ENCODE measurements at regions not wholly inside any gene's neighbourhood (a gene's known extent, or its start where the extent isn't known, plus 50 kb on each side); places are given as distances from the start of the nearest gene placed in this dataset.

DNA sequence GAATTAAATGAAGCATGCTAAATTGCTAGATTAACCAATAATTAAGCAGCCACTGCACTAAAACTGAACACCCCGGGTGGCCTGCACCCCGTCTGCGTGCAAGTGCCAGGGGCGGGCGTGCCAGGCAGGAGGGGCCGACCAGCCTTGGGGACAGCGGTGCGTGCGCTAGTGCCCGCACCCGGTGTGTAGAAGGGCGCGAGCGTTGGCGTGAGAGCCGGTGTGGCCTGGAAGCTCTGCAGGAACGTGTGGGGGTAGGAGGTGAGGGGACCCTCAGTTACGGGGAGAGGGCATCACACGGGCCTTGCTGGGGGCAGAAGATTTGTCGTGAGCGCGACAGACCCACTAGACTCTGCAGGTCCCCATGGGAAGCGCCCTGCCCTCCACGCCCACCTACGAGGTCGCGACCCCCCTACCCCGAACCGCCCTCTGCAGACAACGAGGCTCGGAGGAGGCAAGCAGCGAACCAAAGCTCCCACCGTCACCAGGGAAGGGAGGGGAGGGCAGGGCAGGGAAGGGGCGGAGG, 105.8 kb downstream of the FAM53A start:
- H3K27ac ChIP-seq (ENCODE audit: low read depth, low read length): no peak overlapping the region
- H3K27me3 ChIP-seq (ENCODE audit: control insufficient read depth, insufficient read depth, low read length): 0 out of 2 replicates have a peak, but pooled peaks cover 3% of the 10 kb centered on the region
- H3K36me3 ChIP-seq (ENCODE audit: control insufficient read depth, insufficient read depth, low read length): no peaks in the 10 kb centered on the region
- peak overlapping the region; percentile 66 for H3K4me3 ChIP-seq (ENCODE audit: low read depth, low read length)
- peaks cover 17% of the 10 kb centered on the region for H3K4me1 ChIP-seq (ENCODE audit: control insufficient read depth, insufficient read depth, low read length)
- H3K9ac ChIP-seq (ENCODE audit: low read depth, low read length): no peak overlapping the region
- no peaks in the 10 kb centered on the region for H3K9me3 ChIP-seq (ENCODE audit: control insufficient read depth, insufficient read depth, low read length)

DNA sequence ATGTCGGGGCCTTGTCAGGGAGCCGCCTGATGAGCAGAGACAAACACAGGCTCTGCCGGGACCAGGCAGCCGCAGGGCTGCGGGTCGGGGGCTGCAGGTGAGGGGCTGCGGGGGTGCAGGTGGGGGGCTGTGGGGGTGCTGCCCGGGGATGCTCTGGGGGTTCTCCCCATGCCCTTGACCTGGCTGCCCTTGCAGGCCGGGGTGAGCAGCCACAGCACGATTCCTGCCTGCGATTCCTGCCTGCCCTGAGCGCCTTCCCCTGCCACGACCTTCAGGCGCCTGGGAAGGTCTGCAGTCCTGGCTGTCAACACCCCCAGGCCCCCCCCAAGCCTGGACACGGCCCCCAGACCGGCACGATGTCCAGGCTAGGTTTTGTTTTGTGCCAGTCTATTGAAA, 106.3 kb downstream of the FAM53A start:
- H3K9ac ChIP-seq (ENCODE audit: low read depth, low read length): no peak overlapping the region
- no peaks in the 10 kb centered on the region for H3K9me3 ChIP-seq (ENCODE audit: control insufficient read depth, insufficient read depth, low read length)
- peaks cover 17% of the 10 kb centered on the region for H3K4me1 ChIP-seq (ENCODE audit: control insufficient read depth, insufficient read depth, low read length)
- H3K27me3 ChIP-seq (ENCODE audit: control insufficient read depth, insufficient read depth, low read length): 0 out of 2 replicates have a peak, but pooled peaks cover 3% of the 10 kb centered on the region
- no peaks in the 10 kb centered on the region for H3K36me3 ChIP-seq (ENCODE audit: control insufficient read depth, insufficient read depth, low read length)
- no peak overlapping the region for H3K27ac ChIP-seq (ENCODE audit: low read depth, low read length)
- H3K4me3 ChIP-seq (ENCODE audit: low read depth, low read length): peak overlapping the region; percentile 66; the same call in 1 of the 2 replicates

DNA sequence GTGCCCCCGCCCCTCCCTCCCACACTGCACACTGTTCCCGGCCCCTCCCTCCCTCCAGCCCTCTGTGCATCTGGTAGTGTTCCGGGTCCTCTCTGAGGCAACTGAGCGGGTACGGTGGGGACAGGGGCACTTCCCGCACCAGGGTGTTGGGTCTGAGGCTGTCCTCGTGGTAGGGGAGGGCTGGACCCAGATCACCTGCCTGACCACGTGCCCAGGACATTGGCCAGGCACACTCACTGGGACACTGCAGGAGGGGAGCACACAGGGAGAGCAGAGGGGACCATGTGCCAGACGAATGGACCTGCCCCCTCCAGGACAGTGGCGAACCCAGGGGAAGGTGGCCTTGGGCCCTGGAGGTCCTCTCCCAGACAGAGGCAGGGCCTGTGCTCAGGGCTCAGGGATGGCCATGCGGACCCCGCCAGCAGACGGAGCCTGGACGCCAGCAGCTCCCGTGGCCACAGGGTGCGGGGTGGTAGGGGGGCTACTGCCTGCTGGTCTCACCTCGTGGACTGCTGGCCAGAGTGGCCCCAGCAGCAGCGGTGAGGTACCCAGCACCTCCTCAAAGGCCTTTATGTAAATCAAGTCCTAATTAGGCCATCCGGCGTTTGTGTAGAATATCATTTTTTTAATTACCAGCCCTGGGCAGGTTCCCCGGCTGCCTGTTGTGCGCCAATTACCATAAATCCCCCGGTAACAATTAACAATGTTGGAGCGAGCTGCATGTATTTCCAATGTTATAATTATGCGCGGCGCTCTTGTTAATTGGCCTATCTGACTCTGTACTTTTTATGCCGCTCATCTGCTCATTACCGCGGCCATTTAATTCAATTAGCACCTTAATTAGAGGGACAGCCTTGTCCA, 106.9 kb downstream of the FAM53A start:
- Histone ChIP-seq H3K9ac (ENCODE audit: low read depth, low read length) (no peak overlapping the region), H3K27ac (ENCODE audit: low read depth, low read length) (no peak overlapping the region), H3K9me3 (ENCODE audit: control insufficient read depth, insufficient read depth, low read length) (no peaks in the 10 kb centered on the region), H3K36me3 (ENCODE audit: control insufficient read depth, insufficient read depth, low read length) (no peaks in the 10 kb centered on the region), H3K4me1 (ENCODE audit: control insufficient read depth, insufficient read depth, low read length) (peaks cover 20% of the 10 kb centered on the region), H3K4me3 (ENCODE audit: low read depth, low read length) (no peak overlapping the region), H3K27me3 (ENCODE audit: control insufficient read depth, insufficient read depth, low read length) (0 out of 2 replicates have a peak, but pooled peaks cover 3% of the 10 kb centered on the region)

DNA sequence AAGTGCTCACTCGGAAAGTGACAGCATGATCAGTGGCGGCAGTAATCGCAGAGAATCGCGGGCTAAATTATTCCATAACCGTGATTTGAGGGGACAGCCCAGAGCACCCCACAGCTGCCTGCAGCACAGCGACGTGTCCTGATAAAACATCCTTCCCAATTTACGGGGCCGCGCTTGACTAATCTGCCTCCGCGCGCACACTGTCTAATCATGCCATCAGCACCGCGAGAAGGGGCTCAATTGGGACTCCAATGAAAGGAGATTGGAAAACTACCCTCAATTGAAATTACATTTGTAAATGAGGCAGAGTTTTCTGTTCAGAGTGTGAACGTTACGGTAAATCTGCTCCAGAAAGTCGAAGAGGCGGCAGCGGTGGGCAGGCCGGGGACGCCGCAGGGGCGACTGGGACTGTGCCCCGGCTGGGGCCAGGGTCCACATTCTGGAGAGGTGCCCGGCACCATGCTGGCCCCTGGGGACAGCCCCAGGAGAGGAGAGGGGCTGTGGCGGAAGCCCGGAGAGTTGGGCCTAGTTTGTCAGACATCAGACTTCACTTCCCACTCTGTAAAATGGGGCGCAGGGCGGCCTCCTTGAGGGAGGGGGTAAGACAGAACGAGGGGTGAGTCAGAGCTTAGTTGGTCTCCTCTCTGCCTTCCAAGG, 107.7 kb downstream of the FAM53A start:
- Histone ChIP-seq H3K27ac (ENCODE audit: low read depth, low read length) (no peak overlapping the region), H3K36me3 (ENCODE audit: control insufficient read depth, insufficient read depth, low read length) (no peaks in the 10 kb centered on the region), H3K9me3 (ENCODE audit: control insufficient read depth, insufficient read depth, low read length) (no peaks in the 10 kb centered on the region), H3K27me3 (ENCODE audit: control insufficient read depth, insufficient read depth, low read length) (0 out of 2 replicates have a peak, but pooled peaks cover 3% of the 10 kb centered on the region), H3K4me3 (ENCODE audit: low read depth, low read length) (no peak overlapping the region), H3K9ac (ENCODE audit: low read depth, low read length) (no peak overlapping the region), H3K4me1 (ENCODE audit: control insufficient read depth, insufficient read depth, low read length) (peaks cover 25% of the 10 kb centered on the region)

DNA sequence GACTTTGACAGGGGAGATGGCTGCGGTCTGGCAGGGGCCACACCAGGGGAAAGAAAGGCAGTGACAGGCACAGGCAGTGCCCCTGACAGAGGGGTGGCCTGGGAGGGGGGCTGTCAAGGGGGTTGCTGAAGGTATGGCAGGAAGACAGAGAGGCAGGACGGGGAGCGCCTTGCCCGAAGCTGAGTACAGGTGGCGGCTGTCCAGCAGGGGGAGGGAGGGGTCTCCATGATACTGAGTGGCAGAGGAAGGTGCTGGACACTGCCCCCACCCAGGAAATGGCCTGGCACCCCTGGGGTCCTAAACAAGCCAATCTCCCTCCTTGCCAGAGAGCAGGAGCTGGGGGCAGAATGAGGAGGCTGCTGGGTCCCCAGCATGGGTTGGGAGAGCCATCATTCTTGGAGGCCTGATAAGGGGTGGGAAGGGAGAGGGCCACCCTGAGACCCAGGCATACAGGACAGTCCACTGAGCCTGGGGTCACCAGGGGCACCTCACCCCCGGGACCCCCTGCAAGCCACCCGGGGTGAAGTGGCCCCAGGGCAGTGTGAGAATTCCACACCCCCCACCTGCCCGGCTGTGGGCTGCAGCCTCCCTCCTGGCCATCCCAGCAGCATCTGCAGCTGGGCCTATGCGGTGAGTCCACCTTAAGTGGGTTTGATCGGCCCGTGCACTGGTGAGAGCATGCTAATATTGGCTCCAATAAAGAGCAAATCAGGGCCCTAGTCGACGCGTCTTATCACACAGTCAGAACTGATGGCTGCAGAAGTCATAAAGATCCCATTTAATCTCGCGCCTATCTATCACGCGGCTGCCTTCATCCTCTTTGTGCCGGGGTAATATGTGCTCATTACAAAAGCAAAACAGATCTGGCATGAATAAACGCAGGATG, 108.5 kb downstream of the FAM53A start:
- H3K4me1 ChIP-seq (ENCODE audit: control insufficient read depth, insufficient read depth, low read length): peaks cover 27% of the 10 kb centered on the region
- 0 out of 2 replicates have a peak, but pooled peaks cover 3% of the 10 kb centered on the region for H3K27me3 ChIP-seq (ENCODE audit: control insufficient read depth, insufficient read depth, low read length)
- H3K9ac ChIP-seq (ENCODE audit: low read depth, low read length): no peak overlapping the region
- no peak overlapping the region for H3K27ac ChIP-seq (ENCODE audit: low read depth, low read length)
- no peaks in the 10 kb centered on the region for H3K9me3 ChIP-seq (ENCODE audit: control insufficient read depth, insufficient read depth, low read length)
- no peak overlapping the region for H3K4me3 ChIP-seq (ENCODE audit: low read depth, low read length)
- H3K36me3 ChIP-seq (ENCODE audit: control insufficient read depth, insufficient read depth, low read length): no peaks in the 10 kb centered on the region

DNA sequence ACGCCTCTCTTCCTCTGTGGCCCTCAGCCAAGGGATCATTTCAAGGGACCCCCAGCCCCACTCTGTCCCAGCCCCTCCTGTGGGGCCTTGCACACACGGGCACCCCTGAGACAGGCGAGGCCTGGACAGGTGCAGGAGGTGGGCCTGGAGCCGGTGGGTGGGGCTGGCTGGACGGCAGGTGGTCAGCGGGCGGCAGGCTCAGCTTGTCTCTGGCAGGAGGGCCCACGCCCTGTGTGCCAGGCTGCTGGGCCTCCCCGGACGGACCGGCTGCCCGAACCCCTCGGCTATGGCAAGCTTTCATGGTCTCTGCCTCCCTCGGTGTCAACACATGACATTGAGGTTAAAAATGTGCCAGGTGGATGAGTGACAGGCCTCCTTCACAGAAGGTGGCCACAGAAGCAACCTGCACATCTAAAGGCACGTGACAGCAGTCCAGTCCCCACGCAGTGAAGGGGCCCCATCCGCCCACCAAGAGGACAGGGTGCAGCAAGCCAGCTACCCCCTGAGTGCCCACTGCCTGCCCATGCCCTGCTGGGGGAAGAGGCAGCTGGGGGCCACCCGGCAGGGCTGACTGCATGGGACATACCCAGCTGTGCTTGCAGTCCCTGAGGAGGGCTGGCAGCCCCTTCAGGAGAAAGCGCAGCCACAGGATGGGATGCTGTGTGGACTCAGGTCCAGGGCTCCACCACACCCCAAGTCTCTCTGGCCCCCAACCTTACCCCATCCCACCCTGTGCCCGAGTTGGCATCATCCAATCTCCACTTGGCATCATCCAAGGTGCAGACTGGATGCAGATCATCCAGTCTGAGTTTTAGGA, 109.3 kb downstream of the FAM53A start:
- H3K27me3 ChIP-seq (ENCODE audit: control insufficient read depth, insufficient read depth, low read length): 0 out of 2 replicates have a peak, but pooled peaks cover 3% of the 10 kb centered on the region
- H3K4me3 ChIP-seq (ENCODE audit: low read depth, low read length): no peak overlapping the region
- H3K9ac ChIP-seq (ENCODE audit: low read depth, low read length): no peak overlapping the region
- H3K36me3 ChIP-seq (ENCODE audit: control insufficient read depth, insufficient read depth, low read length): no peaks in the 10 kb centered on the region
- H3K4me1 ChIP-seq (ENCODE audit: control insufficient read depth, insufficient read depth, low read length): peaks cover 27% of the 10 kb centered on the region
- H3K9me3 ChIP-seq (ENCODE audit: control insufficient read depth, insufficient read depth, low read length): no peaks in the 10 kb centered on the region
- H3K27ac ChIP-seq (ENCODE audit: low read depth, low read length): no peak overlapping the region

DNA sequence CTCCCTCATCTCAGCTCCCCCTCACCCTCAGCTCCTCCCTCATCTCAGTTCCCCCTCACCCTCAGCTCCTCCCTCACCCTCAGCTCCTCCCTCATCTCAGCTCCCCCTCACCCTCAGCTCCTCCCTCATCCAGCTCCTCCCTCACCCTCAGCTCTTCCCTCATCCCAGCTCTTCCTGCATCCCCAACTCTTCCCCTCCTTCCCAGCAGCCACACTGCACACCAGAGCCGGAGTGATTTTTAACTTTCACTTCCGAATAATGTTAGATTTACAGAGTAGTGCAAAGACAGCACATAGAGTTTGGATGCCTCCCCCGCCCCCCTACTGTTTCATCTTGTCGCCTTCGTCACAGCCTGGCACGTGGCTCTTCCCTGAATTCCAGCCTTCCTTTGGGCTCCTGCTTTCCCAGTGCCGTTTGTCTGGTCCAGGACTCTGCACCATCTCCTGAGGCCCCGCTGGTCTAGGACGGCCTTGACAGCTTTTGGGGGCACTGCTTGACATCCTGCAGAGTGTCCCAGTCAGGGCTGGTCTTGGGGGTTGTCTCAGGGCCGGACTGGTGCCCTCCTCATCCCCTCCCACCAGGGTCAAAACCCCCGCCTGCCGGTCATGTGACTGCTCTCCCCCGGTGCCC, 110.2 kb downstream of the FAM53A start:
- Histone ChIP-seq H3K4me1 (ENCODE audit: control insufficient read depth, insufficient read depth, low read length) (peaks cover 27% of the 10 kb centered on the region), H3K36me3 (ENCODE audit: control insufficient read depth, insufficient read depth, low read length) (no peaks in the 10 kb centered on the region), H3K27me3 (ENCODE audit: control insufficient read depth, insufficient read depth, low read length) (0 out of 2 replicates have a peak, but pooled peaks cover 3% of the 10 kb centered on the region), H3K9me3 (ENCODE audit: control insufficient read depth, insufficient read depth, low read length) (no peaks in the 10 kb centered on the region), H3K9ac (ENCODE audit: low read depth, low read length) (no peak overlapping the region), H3K4me3 (ENCODE audit: low read depth, low read length) (no peak overlapping the region), H3K27ac (ENCODE audit: low read depth, low read length) (no peak overlapping the region)

DNA sequence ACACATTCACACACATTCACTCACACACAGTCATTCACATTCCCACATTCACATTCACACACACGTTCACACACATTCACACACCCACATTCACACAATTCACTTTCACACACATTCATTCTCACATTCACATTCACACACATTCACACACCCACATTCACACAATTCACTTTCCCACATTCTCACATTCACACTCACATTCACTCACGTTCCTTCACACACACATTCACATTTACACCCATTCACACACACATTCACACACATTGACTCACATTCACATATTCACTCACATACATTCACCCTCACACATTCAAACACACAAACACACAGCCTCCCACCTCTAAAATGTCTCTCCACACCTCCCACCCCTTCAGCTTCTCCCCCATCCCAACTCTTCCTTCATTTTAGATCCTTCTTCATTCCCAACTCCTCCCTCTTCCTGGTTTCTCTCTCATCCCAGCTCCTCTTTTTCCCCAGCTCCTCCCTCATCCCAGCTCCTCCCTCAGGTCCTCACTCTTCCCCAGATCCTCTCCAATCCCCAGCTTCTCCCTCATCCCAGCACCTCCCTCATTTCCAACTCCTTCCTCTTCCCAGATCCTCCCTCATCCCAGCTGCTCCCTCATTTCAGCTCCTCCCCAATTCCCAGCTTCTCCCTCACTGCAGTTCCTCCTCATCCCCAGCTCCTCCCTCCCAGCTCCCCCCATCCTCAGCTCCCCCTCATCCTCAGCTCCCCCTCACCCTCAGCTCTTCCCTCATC, 111.0 kb downstream of the FAM53A start:
- Histone ChIP-seq H3K36me3 (ENCODE audit: control insufficient read depth, insufficient read depth, low read length) (no peaks in the 10 kb centered on the region), H3K9me3 (ENCODE audit: control insufficient read depth, insufficient read depth, low read length) (no peaks in the 10 kb centered on the region), H3K27me3 (ENCODE audit: control insufficient read depth, insufficient read depth, low read length) (0 out of 2 replicates have a peak, but pooled peaks cover 3% of the 10 kb centered on the region), H3K4me3 (ENCODE audit: low read depth, low read length) (no peak overlapping the region), H3K9ac (ENCODE audit: low read depth, low read length) (no peak overlapping the region), H3K4me1 (ENCODE audit: control insufficient read depth, insufficient read depth, low read length) (peaks cover 24% of the 10 kb centered on the region), H3K27ac (ENCODE audit: low read depth, low read length) (no peak overlapping the region)

DNA sequence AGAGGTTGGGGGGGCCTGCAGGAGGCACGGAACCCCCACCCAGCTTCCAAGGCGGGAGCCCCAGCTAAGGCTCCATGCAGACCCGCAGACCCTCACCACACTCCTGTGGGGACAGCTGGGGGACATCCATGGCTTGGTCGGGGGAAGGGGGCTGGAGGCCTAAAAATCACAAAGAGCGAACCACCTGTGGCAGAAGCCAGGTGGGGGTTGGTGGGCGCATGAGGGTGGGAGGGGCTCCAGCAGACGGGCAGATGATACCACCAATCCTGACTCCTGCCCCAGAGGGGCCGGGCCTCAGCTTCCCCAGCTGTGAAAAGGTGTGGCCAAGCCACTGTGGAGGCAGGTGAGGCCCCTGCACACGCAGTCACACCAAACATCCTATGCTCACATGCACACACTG, 111.6 kb downstream of the FAM53A start:
- Histone ChIP-seq H3K4me1 (ENCODE audit: control insufficient read depth, insufficient read depth, low read length) (peaks cover 20% of the 10 kb centered on the region), H3K9me3 (ENCODE audit: control insufficient read depth, insufficient read depth, low read length) (no peaks in the 10 kb centered on the region), H3K27me3 (ENCODE audit: control insufficient read depth, insufficient read depth, low read length) (0 out of 2 replicates have a peak, but pooled peaks cover 3% of the 10 kb centered on the region), H3K9ac (ENCODE audit: low read depth, low read length) (no peak overlapping the region), H3K4me3 (ENCODE audit: low read depth, low read length) (no peak overlapping the region), H3K36me3 (ENCODE audit: control insufficient read depth, insufficient read depth, low read length) (no peaks in the 10 kb centered on the region), H3K27ac (ENCODE audit: low read depth, low read length) (peak overlapping the region; percentile 51)
